Calu3 (cell line): ENCODE measurements at regions not wholly inside any gene's neighbourhood (a gene's known extent, or its start where the extent isn't known, plus 50 kb on each side); places are given as distances from the start of the nearest gene placed in this dataset.

Source experiments
- BruUV-seq: library from RNA; stranded (reverse); fragments of 400-500 nt; replicated peaks from 2 replicates; lab custom pipeline; 2021; lab: Mats Ljungman, UMichigan
- CTCF ChIA-PET: fragments of 300-600 bp; sonication (Branson Sonifier 250); formaldehyde crosslinking; loops from one replicate; lab custom pipeline; 2022; ENCODE audit warnings: antibody characterized with exemption; lab: Charles Lee
- DNase-seq: peaks from one replicate; pipeline ENCODE4 v3.0.0; 2022
- H3K27ac Mint-ChIP-seq: one replicate; pipeline ENCODE4 v1.8.0; 2022; ENCODE audit warnings: mixed read lengths; ENCODE audit not compliant: unreplicated experiment
- H3K27me3 Mint-ChIP-seq: one replicate; pipeline ENCODE4 v1.8.0; 2022; ENCODE audit warnings: mixed read lengths; ENCODE audit not compliant: unreplicated experiment
- H3K36me3 Mint-ChIP-seq: one replicate; pipeline ENCODE4 v1.8.0; 2022; ENCODE audit warnings: mild to moderate bottlenecking, moderate library complexity, mixed read lengths; ENCODE audit not compliant: insufficient read depth, unreplicated experiment
- H3K4me1 Mint-ChIP-seq: one replicate; pipeline ENCODE4 v1.8.0; 2022; ENCODE audit warnings: mild to moderate bottlenecking, low read depth, mixed read lengths; ENCODE audit not compliant: unreplicated experiment
- H3K4me3 Mint-ChIP-seq: one replicate; pipeline ENCODE4 v1.8.0; 2022; ENCODE audit warnings: mild to moderate bottlenecking, low read depth, moderate library complexity, mixed read lengths; ENCODE audit not compliant: unreplicated experiment
- H3K9me3 Mint-ChIP-seq: one replicate; pipeline ENCODE4 v1.8.0; 2022; ENCODE audit warnings: low read depth, mixed read lengths; ENCODE audit not compliant: unreplicated experiment
- CTCF ChIP-seq: fragments of 200-600 bp; IDR thresholded peaks from one replicate; pipeline ENCODE4 v1.8.0; 2022; ENCODE audit warnings: antibody characterized with exemption; ENCODE audit not compliant: unreplicated experiment
- intact Hi-C: fragments of 100-400 bp; cut with micrococcal nuclease; formaldehyde crosslinking; loops from one replicate; pipeline ENCODE4 v1.10.0; 2022; ENCODE audit not compliant: unreplicated experiment

GRCh38 chr13:29963089-29963488 lies 112.7 kb upstream of the UBL3 start:
- CTCF ChIA-PET, result no interaction called here
- TF ChIP-seq CTCF, result no peak
- BruUV-seq, result no TSS peak
- H3K4me1 Mint-ChIP-seq, result no peaks in the 10 kb centered on the region
- H3K36me3 Mint-ChIP-seq, result no peaks in the 10 kb centered on the region
- H3K9me3 Mint-ChIP-seq, result peaks cover 2% of the 10 kb centered on the region
- H3K27ac Mint-ChIP-seq, result no peak overlapping the region
- peaks cover 20% of the 10 kb centered on the region for H3K27me3 Mint-ChIP-seq
- H3K4me3 Mint-ChIP-seq, result no peak overlapping the region
- no peak for DNase-seq
- intact Hi-C loops, result no loop called here

GRCh38 chr13:29961036-29961670 lies 110.7 kb upstream of the UBL3 start:
- H3K27me3 Mint-ChIP-seq, result peaks cover 38% of the 10 kb centered on the region
- no peak overlapping the region for H3K4me3 Mint-ChIP-seq
- no peaks in the 10 kb centered on the region for H3K9me3 Mint-ChIP-seq
- BruUV-seq, result no TSS peak
- DNase-seq, result no peak
- H3K36me3 Mint-ChIP-seq, result no peaks in the 10 kb centered on the region
- CTCF ChIA-PET, result no interaction called here
- TF ChIP-seq CTCF, result no peak
- H3K4me1 Mint-ChIP-seq, result no peaks in the 10 kb centered on the region
- intact Hi-C loops, result no loop called here
- H3K27ac Mint-ChIP-seq, result no peak overlapping the region

- CTCF ChIA-PET, result no interaction called here
These were observed 109.2 kb upstream of the UBL3 start for GRCh38 chr13:29959603-29960002.

GRCh38 chr13:29959086-29959485 lies 108.7 kb upstream of the UBL3 start:
- Mint-ChIP-seq H3K36me3 (no peaks in the 10 kb centered on the region), H3K4me3 (no peak overlapping the region), H3K4me1 (no peaks in the 10 kb centered on the region), H3K9me3 (no peaks in the 10 kb centered on the region), H3K27ac (no peak overlapping the region), H3K27me3 (peaks cover 50% of the 10 kb centered on the region)
- TF ChIP-seq CTCF, result no peak
- intact Hi-C loops, result no loop called here
- CTCF ChIA-PET, result no interaction called here
- DNase-seq, result no peak
- BruUV-seq, result no TSS peak

More at GRCh38 chr13:29959603-29960002, 109.2 kb upstream of the UBL3 start:
- TF ChIP-seq CTCF, result no peak
- no peak for DNase-seq
- Mint-ChIP-seq H3K27ac (no peak overlapping the region), H3K4me3 (no peak overlapping the region), H3K4me1 (no peaks in the 10 kb centered on the region), H3K27me3 (peaks cover 45% of the 10 kb centered on the region), H3K36me3 (no peaks in the 10 kb centered on the region), H3K9me3 (no peaks in the 10 kb centered on the region)
- no TSS peak for BruUV-seq
- intact Hi-C loops, result no loop called here
